HepG2 (cell line): ENCODE measurements at regions not wholly inside any gene's neighbourhood (a gene's known extent, or its start where the extent isn't known, plus 50 kb on each side); places are given as distances from the start of the nearest gene placed in this dataset.

Experiments used
- ATAC-seq: fragments of 200-7000 bp; cut with Tn5 transposase; 3 replicates; pipeline ENCODE4 v1.9.1; 2020; ENCODE audit warnings: mild to moderate bottlenecking, moderate library complexity
- BruUV-seq: library from RNA; stranded (reverse); fragments of 400-500 nt; replicated peaks from 2 replicates; lab custom pipeline; 2021; lab: Mats Ljungman, UMichigan
- CTCF ChIA-PET: fragments of 300-600 bp; formaldehyde crosslinking; extraction: SDS; loops from one replicate; lab custom pipeline; 2021; ENCODE audit warnings: low total read pairs, inconsistent platforms, low intra/inter-chr PET ratio; lab: Yijun Ruan, JAX
- POLR2A ChIA-PET: fragments of 350-600 bp; sonication (Branson Sonifier 250); formaldehyde crosslinking; loops from one replicate; lab custom pipeline; 2020; ENCODE audit warnings: antibody characterized with exemption, inconsistent platforms; lab: Yijun Ruan, JAX
- DNase-seq: peaks from one replicate; pipeline ENCODE4 v3.0.0-alpha.2; 2015; ENCODE audit warnings: low spot score
- FAIRE-seq: peaks from 3 replicates; lab custom pipeline; 2011; peaks lifted over from hg19 to GRCh38; lab: Jason Lieb, UNC
- H2AFZ ChIP-seq: one replicate; pipeline ENCODE4 v1.6.1; 2011; ENCODE audit warnings: low read length, inconsistent platforms
- H3K27ac ChIP-seq: fragments of 300-600 bp; 3 replicates; pipeline ENCODE4 v1.8.0; 2011; ENCODE audit warnings: mixed run types, mild to moderate bottlenecking, mixed read lengths, low read length, inconsistent platforms; ENCODE audit not compliant: insufficient read depth; ENCODE audit errors: extremely low read length
- H3K27me3 ChIP-seq, 2 experiments: fragments of 200-600 bp in 1 of 2; 2 replicates in 1 of 2; 3 replicates in 1 of 2; pipeline versions ENCODE4 v1.6.0 to v1.8.0; 2011; ENCODE audit warnings: low read length in 2 of 2, mild to moderate bottlenecking in 2 of 2, moderate library complexity in 2 of 2, inconsistent platforms in 1 of 2; ENCODE audit not compliant: insufficient read depth in 2 of 2, control insufficient read depth in 1 of 2
- H3K36me3 ChIP-seq, 2 experiments: fragments of 200-600 bp in 1 of 2; replicated peaks in 1 of 2; 2 replicates in 1 of 2; 3 replicates in 1 of 2; pipeline versions ENCODE4 v1.5.1 to v1.8.0; 2011; ENCODE audit warnings: low read length in 2 of 2, inconsistent platforms in 1 of 2; ENCODE audit not compliant: insufficient read depth in 2 of 2, control insufficient read depth in 1 of 2
- H3K4me1 ChIP-seq: 2 replicates; pipeline ENCODE4 v1.5.1; 2012; ENCODE audit warnings: low read length, inconsistent platforms; ENCODE audit not compliant: insufficient read depth
- H3K4me2 ChIP-seq: 2 replicates; pipeline ENCODE4 v1.6.0; 2011; ENCODE audit warnings: low read depth, low read length, inconsistent platforms
- H3K4me3 ChIP-seq, 3 experiments: fragments of 200-600 bp in 1 of 3; sonication (generic), shearing (Covaris generic) in 1 of 3; replicated peaks in 1 of 3; 2 replicates each; pipeline ENCODE4 v1.5.1; 2011 to 2016; ENCODE audit warnings: low read length in 3 of 3, inconsistent platforms in 2 of 3, low read depth in 2 of 3, mild to moderate bottlenecking in 2 of 3, control low read depth in 1 of 3, mixed read lengths in 1 of 3; ENCODE audit not compliant: insufficient read depth in 1 of 3
- H3K79me2 ChIP-seq: one replicate; pipeline ENCODE4 v1.6.1; 2011; ENCODE audit warnings: low read length, inconsistent platforms; ENCODE audit not compliant: insufficient read depth
- H3K9ac ChIP-seq: 2 replicates; pipeline ENCODE4 v1.6.0; 2011; ENCODE audit warnings: mild to moderate bottlenecking, low read depth, low read length, inconsistent platforms; ENCODE audit not compliant: insufficient read depth
- H3K9me3 ChIP-seq: 2 replicates; pipeline ENCODE4 v1.5.1; 2012; ENCODE audit warnings: mild to moderate bottlenecking, low read length
- H4K20me1 ChIP-seq: 2 replicates; pipeline ENCODE4 v1.6.0; 2011; ENCODE audit warnings: inconsistent platforms, mild to moderate bottlenecking, low read length, moderate library complexity; ENCODE audit not compliant: insufficient read depth
- E2F5 ChIP-seq: sonication (generic); formaldehyde crosslinking; conservative IDR thresholded peaks from 2 replicates; pipeline ENCODE4 v1.4.0; 2020; ENCODE audit warnings: missing genetic modification reagents
- HOXD1 ChIP-seq: sonication (generic); formaldehyde crosslinking; IDR thresholded peaks from 2 replicates; pipeline ENCODE4 v1.5.0; 2020; ENCODE audit warnings: missing genetic modification reagents
- IRF2 ChIP-seq: IDR thresholded peaks from 2 replicates; pipeline ENCODE4 v1.6.1; 2018; ENCODE audit warnings: missing genetic modification reagents, missing compliant biosample characterization
- KAT2B ChIP-seq: fragments of 150-350 bp; IDR thresholded peaks from 2 replicates; pipeline ENCODE4 v1.6.1; 2014; ENCODE audit warnings: low read depth, low read length, borderline replicate concordance
- MTA3 ChIP-seq: sonication (generic); formaldehyde crosslinking; IDR thresholded peaks from 2 replicates; pipeline ENCODE4 v1.4.0; 2020; ENCODE audit warnings: missing genetic modification reagents
- RFX1 ChIP-seq: fragments of 450-650 bp; IDR thresholded peaks from 2 replicates; pipeline ENCODE4 v1.6.1; 2017
- SIX4 ChIP-seq: sonication (generic); formaldehyde crosslinking; IDR thresholded peaks from 2 replicates; pipeline ENCODE4 v1.4.0; 2020; ENCODE audit warnings: missing genetic modification reagents
- ZFP36L2 ChIP-seq: sonication (generic); formaldehyde crosslinking; IDR thresholded peaks from 2 replicates; pipeline ENCODE4 v1.4.0; 2020; ENCODE audit warnings: missing genetic modification reagents
- ZNF234 ChIP-seq: sonication (generic); formaldehyde crosslinking; conservative IDR thresholded peaks from 2 replicates; pipeline ENCODE4 v1.5.1; 2020; ENCODE audit warnings: mild to moderate bottlenecking, missing genetic modification reagents
- ZNF251 ChIP-seq: sonication (generic); formaldehyde crosslinking; IDR thresholded peaks from 2 replicates; pipeline ENCODE4 v1.9.0; 2021; ENCODE audit warnings: mild to moderate bottlenecking, missing genetic modification reagents
- ZNF276 ChIP-seq: sonication (generic); formaldehyde crosslinking; IDR thresholded peaks from 2 replicates; pipeline ENCODE4 v1.4.0; 2020; ENCODE audit warnings: mild to moderate bottlenecking, low read depth, missing genetic modification reagents
- ZNF280D ChIP-seq: sonication (generic); formaldehyde crosslinking; IDR thresholded peaks from 2 replicates; pipeline ENCODE4 v1.5.1; 2020; ENCODE audit warnings: mild to moderate bottlenecking, missing genetic modification reagents
- ZNF530 ChIP-seq: sonication (generic); formaldehyde crosslinking; IDR thresholded peaks from 2 replicates; pipeline ENCODE4 v1.5.0; 2020; ENCODE audit warnings: low read depth, mild to moderate bottlenecking, missing genetic modification reagents
- ZNF572 ChIP-seq: sonication (generic); formaldehyde crosslinking; IDR thresholded peaks from 2 replicates; pipeline ENCODE4 v1.5.1; 2020; ENCODE audit warnings: mild to moderate bottlenecking, missing genetic modification reagents
- ZNF605 ChIP-seq: sonication (generic); formaldehyde crosslinking; IDR thresholded peaks from 2 replicates; pipeline ENCODE4 v1.8.0; 2022; ENCODE audit warnings: mild to moderate bottlenecking, missing genetic modification reagents
- ZNF660 ChIP-seq: sonication (generic); formaldehyde crosslinking; IDR thresholded peaks from 2 replicates; pipeline ENCODE4 v1.5.1; 2020; ENCODE audit warnings: mild to moderate bottlenecking, low read depth, missing genetic modification reagents, borderline replicate concordance
- ZSCAN21 ChIP-seq: sonication (generic); formaldehyde crosslinking; IDR thresholded peaks from 2 replicates; pipeline ENCODE4 v1.8.0; 2022; ENCODE audit warnings: mild to moderate bottlenecking, missing genetic modification reagents, moderate library complexity, borderline replicate concordance
- ZUFSP ChIP-seq: sonication (generic); formaldehyde crosslinking; IDR thresholded peaks from 2 replicates; pipeline ENCODE4 v1.9.0; 2021; ENCODE audit warnings: missing genetic modification reagents, mild to moderate bottlenecking, borderline replicate concordance
- WGBS: methylation state at CpG from one replicate; pipeline ENCODE4 v1.1.6; 2017; ENCODE audit warnings: low lambda C conversion rate; 5-methylcytosine and 5-hydroxymethylcytosine counted together
- in situ Hi-C: cut with HindIII; loops from 2 replicates; pipeline ENCODE4 v1.10.0; 2017; ENCODE audit warnings: low pct_unique_long_range_greater_than_20kb; ENCODE audit not compliant: extremely low pct_ligation_motif_present
- intact Hi-C: fragments of 100-400 bp; cut with micrococcal nuclease; formaldehyde crosslinking; loops from one replicate; pipeline ENCODE4 v1.10.0; 2022; ENCODE audit not compliant: unreplicated experiment

GRCh38 chr18:1436199-1436598 is 531.5 kb downstream of the ADCYAP1 start:
- no peak for TF ChIP-seq ZNF605 (CRISPR knock-in tag)
- no peak for TF ChIP-seq ZSCAN21 (CRISPR knock-in tag)
- no peak for TF ChIP-seq ZNF572
- no peak for TF ChIP-seq KAT2B
- no peak for TF ChIP-seq IRF2
- TF ChIP-seq ZNF234 (CRISPR knock-in tag), result no peak
- no peak for TF ChIP-seq ZFP36L2 (CRISPR knock-in tag)
- TF ChIP-seq ZNF251, result no peak
- no peak for TF ChIP-seq HOXD1 (CRISPR knock-in tag)
- no peak for TF ChIP-seq RFX1
- TF ChIP-seq ZNF530 (CRISPR knock-in tag), result no peak
- no peak for TF ChIP-seq SIX4
- TF ChIP-seq ZNF660, result no peak
- no peak for TF ChIP-seq ZUFSP (CRISPR knock-in tag)
- no peak for TF ChIP-seq MTA3
- TF ChIP-seq ZNF280D, result no peak
- TF ChIP-seq E2F5 (CRISPR knock-in tag), result no peak
- TF ChIP-seq ZNF276 (CRISPR knock-in tag), result no peak
- in situ Hi-C loops (no loop called here), intact Hi-C loops (no loop called here)
- H3K4me3 ChIP-seq, result no peak overlapping the region
- no peak for DNase-seq
- H4K20me1 ChIP-seq, result no peaks in the 10 kb centered on the region
- H3K4me2 ChIP-seq, result no peak overlapping the region
- no peak overlapping the region for H3K9ac ChIP-seq
- H3K36me3 ChIP-seq, result no peaks in the 10 kb centered on the region
- no peak for FAIRE-seq
- 9% methylated on average over 5 of the region's 5 CpGs for WGBS
- no TSS peak for BruUV-seq
- ChIA-PET CTCF (no interaction called here), POLR2A (no interaction called here)
- no peak overlapping the region for H2AFZ ChIP-seq
- ATAC-seq, result no peak
- H3K27me3 ChIP-seq, result no peaks in the 10 kb centered on the region; a peak in 1 of 5 replicates
- H3K9me3 ChIP-seq, result no peaks in the 10 kb centered on the region
- H3K27ac ChIP-seq, result no peak overlapping the region
- no peaks in the 10 kb centered on the region for H3K79me2 ChIP-seq
- H3K4me1 ChIP-seq, result no peaks in the 10 kb centered on the region
